Activated T-cell treated with anti-CD3 and anti-CD28 coated beads for 24 hours (primary cell): ENCODE measurements at regions not wholly inside any gene's neighbourhood (a gene's known extent, or its start where the extent isn't known, plus 50 kb on each side); places are given as distances from the start of the nearest gene placed in this dataset.
A peak's percentile ranks its signal among the peaks of the same experiment; 100 is the strongest.

ENCODE experiments used
- DNase-seq: peaks from one replicate; pipeline ENCODE4 v3.0.0-alpha.2; 2020; ENCODE audit warnings: low read depth

DNA sequence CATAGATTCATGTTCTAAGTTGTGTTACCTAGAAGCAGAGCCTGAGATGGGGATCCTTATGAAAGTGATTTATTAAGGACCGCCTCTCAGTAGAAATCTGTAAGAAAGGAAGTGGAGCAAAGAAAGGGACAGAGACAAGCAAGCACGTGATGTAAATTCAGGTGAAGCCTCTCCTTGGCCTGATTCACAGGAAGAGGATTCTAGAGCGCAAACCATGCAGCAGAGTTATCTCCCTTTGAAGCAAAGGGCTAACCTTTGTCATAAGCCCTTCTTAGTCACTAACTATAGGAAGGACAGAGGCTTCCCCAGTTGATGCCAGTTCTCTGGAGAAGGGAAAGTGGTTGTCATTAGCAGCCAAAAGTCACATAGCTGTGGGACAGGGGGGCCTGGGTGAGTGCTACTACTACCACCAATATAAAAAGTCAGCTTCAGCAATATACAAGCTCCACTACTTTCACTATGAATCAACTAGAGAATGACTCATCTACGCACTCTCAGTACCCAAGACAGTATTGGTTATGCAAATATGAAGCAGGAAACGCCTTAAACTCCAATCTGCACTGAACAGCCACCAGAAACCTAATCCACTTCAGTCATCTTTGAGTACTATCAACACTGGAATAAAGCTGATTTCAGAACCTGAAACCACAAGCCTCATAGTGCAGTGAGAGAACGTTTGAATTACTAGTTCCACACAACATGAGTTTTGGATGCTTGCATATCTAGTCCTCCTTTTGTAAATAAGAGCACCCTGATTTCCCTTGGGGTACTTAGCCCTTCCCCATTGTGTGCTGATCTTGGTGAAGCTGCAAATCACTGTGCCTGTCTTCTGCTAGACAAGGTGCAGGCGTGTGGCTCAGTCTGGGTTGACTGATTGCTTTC is 162.7 kb downstream of the ZNF608 start:
- DNase-seq, result peak; percentile 16

DNA sequence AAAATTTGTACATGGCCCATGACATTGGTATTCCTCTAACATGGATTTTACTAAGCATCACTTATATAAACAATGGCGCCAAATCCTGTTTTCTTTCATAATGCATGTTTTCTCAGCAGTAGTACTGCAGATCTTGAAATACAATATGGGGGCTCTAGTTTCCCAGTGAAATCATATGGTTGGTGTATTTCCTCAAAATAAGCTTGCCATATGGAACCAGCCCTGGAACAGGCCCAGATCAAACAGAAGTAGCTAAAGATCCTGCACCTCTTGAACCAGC is 163.9 kb downstream of the ZNF608 start:
- no peak for DNase-seq

DNA sequence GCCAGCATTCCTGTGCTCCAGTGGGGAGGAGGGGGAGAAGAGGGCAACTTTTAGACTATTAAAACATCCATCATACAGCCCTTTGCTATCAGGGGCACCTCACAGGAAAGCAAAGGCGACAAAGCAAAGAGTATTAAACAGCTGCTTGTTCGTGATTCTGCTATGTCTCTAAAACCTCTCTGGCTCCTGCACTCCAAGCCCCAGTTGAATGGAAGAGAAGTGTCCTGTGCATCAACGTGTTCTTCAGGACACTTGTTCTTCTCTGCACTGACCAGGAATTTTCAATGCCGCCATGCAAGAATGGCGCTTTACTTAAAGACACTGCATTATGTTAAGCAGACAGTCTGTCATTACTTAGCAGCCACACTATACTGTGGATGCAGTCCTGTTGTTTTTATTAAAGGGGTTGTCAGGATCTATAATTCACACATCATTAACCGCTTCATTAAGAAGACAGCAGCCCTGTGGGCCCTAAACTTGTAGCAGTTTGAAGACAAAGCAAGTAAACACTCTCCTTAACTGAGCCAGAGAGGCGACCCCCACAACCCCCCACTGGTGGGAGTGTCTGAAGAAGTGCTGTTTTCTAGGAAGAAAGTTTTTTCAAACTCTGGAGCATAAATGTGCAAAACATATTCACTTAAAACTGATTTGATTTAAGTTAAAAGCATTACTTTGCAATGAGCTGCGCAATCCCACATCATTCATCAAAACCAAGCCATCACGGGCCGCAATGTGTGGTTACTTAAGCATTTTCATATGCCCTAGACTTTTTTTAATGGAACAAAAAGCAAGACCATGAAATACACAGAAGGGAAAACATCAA is 164.5 kb downstream of the ZNF608 start:
- DNase-seq, result no peak

DNA sequence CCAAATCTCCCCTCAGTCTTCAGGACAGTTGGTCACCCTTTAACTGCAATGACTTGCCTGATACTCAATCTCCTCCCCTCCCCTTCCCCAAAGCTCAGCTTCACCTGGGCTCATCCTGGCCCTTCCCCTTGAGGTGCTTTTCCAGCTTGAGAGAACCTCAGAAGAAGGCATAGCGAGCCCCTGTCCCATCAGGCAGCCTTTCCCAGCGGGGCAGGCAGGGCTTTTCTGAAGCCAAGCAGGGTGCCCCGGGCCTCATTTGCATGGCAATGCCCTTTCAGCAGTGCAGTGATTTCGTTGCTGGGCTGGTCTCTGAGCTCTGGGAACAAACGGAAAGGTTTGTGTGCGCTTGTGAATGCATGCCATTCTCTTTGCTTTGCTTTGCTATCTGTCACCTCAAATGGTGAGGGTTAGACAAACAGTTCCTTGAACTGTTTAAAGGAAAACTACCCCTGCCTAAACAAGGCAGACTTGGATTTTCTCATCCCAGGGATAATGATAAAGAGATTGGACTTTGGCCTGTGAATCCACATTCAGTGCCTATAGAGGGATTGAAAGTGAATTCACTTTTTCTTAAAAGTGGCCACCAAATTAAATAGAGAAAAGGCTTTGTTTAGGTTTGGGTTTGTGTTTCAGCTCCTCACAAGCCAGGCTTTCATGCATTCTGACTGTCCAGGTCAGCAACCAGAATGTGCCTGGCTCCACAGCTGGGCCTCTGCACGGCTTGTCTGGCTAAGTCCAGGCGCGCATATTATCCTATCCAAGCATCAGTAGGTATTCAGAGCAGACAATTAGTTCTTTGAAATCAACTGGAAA is 165.3 kb downstream of the ZNF608 start:
- no peak for DNase-seq

DNA sequence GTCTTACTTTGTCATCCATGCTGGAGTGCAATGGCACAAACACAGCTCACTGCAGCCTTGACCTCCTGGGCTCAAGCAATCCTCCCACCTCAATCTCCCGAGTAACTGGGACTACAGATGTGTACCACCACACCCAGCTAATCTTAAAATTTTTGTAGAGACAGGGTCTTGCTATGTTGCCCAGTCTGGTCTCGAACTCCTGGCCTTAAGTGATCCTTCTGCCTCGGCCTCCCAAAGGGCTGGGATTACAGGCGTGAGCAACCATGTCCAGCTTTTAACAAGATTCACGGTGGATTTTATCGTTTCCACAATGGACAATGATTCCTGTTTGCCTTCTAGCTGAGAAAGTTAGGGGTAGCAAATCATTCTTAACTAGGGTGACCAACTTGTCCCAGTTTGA is 165.9 kb downstream of the ZNF608 start:
- no peak for DNase-seq

DNA sequence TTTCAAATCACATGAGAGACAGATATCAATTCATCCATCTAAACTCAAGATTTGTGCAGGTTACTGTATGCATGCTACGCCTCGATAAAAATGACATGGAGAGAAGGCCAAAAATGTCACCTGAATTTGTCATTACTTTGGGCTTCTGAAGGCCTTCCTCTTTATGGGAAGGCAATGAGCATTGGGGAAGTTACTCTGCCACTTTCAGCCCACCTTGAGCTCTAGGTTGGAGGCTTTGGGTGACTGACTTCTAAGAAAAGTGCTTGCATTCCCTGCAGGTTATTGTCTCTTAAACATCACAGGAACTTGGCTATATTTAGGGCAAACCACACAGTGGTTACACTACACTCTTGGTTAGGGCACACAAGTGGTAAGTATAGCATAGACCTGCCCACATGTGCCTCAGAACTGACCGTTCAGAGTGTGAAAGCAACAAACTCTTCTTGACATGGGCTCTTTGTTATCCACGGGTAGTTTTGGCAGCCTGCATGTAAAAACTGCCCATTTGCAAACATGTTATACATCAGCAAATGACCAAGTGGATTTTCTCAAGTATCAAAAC is 169.5 kb downstream of the ZNF608 start:
- no peak for DNase-seq

DNA sequence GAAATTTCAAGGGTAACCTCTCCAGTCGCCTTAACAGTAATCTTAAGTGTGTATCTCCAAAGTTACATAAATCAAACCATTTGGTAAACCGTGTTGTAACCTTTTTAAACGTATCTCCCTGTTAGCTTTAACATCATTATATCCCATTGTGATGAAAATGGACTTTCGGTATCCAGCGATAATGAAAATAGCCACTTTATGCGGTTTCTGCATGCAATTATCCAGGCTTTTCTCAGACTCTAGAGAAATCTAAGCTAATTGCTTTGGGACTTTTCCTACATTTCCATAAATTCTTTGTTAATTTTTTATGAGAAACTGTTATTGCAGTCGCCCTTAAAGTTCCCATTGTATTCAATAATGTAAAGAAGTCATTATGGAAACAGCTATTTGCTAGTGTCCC is 170.7 kb downstream of the ZNF608 start:
- no peak for DNase-seq

DNA sequence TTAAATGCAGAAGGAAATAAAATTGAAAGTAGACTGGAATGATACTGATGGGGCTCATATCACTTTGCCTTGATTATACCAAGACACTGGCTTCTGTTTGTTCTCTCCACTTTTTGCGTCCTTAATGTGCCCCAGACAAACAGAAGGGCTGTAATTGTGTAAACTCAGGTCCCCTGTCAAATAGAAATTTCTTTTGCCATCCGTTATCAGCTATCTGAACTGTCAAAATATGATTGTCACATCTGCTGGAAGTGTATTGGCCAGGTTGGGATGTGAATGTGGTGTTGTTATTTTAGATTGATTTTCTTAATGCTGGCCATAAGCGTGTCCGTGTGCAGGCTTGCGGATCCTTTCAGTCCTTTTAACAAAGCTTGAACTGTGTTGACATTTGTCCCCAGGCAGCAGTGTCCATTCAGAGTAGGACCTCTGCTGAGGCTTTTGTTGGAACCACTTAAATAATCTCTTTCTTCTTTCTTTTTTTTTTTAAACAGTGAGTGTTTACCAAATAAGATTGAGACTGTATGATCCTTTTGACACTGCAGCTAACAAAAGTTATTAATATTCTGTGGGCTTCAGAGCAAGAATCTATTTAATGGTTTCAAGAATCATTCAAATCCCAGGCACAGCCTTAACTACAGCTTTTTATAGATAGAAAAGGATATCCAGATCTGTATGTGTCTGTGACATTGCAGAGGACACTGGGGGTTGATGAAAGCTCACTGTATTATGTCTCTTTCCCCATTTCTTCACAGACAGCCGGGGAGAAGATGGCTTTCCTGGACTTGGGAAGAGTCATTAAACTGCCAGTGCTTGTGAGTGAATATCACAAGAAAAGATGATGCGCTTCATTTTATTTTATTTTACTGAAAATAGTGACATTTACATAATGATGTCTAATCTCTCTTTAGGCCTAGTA is 171.7 kb downstream of the ZNF608 start:
- DNase-seq, result no peak

DNA sequence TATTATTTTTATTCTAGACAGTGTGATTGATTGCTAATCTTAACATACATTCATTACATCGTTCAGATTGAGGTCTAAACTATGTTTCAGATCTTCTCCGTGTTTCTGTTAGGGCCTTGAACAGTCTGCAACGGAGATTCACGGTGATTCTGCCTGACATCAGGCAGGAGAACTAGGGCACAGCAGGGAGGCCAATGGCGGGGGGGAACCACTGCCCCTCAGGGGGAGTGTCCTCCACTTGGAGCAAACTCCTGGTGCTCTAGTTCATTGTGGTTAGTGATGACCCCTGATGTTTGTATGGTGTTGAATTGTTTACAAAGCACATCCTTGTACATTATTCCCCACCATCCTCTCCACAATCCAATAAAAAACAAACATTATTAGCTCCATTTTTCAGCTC is 173.5 kb downstream of the ZNF608 start:
- DNase-seq, result no peak

DNA sequence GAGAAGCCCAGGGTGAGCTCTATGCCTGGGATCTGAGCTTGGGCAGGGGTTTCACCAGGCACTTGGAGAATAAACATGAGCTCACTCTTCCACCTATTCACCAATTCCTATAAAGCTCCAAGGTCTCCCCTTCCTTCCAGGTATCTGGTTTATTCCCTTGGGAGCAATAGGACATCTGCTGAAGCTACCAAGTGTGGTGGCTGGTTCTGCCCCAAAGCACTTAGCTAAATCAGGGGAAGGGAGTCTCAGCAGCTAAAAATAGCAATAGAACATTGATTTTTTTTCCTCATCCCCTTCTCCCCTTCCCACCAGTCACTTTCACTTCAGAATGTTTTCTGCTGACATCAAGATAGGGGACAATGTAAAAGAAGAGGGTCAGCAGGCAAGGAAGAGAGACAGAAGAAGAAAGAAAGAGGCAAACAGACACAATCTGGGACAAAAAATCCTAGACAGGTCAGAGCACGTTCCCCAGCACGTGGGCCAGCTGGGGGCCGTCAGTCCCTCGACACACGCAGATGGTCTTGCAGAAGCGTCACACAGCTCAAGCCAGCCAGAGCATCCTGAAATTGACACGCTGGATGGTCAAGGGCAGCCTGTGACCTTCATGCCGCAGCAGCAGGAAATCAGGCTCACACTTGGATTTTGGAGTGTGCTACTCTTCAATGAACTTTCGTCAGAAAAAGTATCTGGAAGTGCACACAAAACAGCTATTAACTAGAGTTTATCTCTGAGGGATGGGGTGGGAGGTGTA is 176.0 kb downstream of the ZNF608 start:
- no peak for DNase-seq

DNA sequence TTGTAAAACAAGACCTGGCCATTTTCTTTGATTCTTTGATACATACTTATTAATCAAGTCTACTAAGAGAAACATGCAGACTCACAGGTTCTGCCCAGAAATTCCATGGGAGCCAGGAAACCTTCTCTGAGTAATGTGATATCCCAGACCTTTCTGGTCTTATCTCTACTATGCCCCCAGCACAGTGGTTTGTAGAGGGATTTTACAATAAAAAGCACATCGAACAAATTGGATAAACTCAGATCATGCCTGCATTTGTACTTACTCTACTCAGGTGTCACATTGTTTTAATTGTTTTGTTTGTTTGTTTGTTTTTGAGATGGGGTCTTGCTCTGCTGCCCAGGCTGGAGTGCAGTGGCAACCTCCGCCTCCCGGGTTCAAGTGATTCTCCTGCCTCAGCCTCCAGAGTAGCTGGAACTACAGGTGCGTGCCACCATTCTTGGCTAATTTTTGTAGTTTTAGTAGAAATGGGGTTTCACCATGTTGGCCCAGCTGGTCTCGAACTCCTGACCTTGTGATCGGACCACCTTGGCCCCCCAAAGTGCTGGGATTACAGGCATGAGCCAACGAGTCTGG is 179.5 kb downstream of the ZNF608 start:
- DNase-seq, result no peak

DNA sequence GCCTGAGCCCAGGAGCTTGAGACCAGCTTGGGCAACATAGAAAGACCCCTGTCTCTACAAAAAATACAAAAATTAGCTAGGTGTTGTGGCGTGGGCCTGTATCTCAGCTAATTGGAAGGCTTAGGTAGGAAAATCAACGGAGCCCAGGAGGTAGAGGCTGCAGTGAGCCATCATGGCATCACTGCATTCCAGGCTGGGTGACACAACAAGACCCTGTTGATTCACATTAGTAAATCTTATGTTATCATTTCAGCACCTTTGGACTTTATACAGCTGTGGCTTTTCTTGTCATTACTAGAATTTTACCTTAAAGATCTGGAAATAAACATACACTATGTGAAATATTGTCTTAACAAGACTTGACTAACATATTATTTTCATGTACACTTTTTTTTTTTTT is 185.0 kb downstream of the ZNF608 start:
- no peak for DNase-seq

DNA sequence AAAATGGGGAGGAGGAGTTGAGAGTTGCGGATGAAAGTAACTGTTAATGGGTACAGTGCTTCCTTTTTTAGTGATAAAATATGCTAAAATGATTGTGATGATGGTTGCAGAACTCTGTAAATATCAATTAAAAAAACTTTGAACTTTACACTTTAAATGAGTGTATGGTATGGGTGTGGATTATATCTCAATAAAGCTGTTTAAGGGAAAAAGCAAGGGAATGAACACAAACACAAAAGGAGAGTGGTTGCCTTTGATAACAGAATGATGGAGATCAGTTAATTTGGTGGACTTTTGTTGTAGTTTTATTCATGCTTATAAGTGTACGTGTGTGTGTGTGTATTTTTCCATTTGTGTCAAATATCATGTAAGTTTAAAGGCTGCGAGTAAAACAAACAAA is 186.1 kb downstream of the ZNF608 start:
- no peak for DNase-seq

DNA sequence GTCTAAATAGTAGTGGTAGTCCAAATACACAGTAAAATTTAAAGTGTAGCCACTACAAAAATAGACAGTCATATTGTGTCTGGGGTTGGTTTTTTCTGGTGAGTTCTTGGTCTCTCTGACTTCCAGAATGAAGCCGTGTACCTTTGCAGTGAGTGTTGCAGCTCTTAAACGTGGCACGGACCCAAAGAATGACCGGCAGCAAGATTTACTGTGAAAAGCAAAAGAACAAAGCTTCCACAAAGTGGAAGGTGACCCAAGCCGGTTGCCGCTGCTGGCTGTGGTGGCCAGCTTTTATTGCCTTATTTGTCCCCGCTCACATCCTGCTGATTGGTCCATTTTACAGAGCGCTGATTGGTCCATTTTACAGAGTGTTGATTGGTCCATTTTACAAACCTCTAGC is 188.7 kb downstream of the ZNF608 start:
- no peak for DNase-seq

DNA sequence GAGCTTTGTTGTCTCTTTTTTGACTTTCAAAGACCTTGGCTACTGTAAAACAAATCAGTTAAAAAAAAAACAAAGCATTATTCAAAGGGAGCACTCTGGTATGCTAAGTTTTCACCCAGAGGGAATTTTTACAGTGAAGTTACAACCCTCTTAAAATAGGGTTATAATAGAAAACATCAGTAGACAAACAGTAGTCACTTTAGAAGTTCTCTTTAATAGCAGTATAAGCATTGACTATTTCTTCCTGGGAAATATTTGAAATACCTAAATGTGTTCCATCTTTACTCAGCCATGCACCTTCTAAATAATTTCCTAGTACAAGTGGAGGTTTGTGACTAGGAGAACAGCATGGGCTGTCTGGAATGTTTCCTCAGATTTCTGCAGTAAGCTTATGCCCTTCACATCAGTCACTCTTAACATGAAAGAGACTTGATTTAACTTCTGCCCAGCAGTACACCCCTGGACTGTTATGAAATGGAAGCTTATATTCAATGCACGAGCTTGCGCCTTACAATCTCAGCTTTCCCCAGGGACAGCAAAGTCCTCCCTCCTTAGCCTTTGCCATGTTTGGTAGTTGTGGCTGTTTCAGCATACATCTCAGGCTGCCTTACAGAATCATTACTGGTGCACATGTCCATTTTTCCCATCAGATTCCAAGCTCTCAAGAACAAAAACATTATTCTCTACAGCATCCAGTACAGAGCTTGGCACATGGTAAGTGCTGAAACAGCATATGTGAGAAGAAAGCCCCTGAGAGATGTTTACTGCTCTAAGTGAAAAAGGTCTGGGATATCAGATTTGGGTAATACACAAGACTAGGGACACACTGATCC is 191.5 kb downstream of the ZNF608 start:
- DNase-seq, result no peak

DNA sequence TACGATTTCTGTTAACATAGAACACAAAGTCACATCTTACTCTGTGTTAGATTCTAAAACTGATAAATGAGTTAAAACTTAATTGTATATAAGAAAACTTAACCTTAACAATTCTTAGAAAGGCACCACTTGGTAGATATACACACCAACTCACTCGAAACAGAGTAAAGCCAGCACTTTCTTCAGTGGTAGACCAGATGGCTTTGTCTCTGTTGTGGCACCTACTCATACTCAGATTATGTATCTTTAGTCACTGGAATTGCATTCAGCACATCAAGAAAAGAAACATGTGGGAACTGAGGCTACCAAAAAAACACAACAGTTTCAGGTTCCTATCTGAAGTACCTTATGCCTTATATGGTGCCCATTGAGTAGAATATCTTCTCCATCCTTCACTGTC is 192.5 kb downstream of the ZNF608 start:
- no peak for DNase-seq

DNA sequence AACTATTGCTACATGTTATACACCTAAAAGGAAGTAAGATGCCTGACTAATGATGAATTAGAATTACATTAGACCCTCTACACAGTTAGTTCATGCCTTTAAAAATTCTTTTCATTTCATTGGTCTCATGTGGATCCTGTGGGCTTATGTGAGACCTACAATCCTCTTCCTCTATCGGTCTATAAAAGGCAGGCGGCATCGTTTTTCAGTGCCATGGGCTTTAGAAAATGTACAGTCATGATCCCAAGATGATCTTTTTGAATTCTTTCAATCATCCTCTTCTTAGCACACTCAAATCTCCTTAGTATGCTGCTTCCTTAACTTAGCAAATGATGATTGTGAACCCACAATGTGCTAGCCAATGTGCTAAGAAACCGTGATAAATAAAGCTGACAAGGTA is 193.9 kb downstream of the ZNF608 start:
- no peak for DNase-seq

DNA sequence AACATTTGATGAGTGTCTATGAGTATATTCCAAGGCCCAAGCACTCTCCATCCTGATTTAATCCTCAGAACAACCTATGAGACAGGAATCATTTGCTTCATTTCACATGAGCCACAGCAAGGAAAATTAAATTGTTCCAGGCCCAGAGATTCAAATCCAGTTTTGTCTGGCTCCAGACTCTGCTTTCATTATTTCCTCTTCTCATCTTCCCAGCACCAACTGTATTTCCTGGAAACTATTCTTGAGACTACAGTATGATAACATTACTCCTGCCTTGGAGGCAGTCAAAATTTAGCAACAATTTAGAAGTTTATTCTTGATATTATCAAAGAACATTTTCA is 194.5 kb downstream of the ZNF608 start:
- no peak for DNase-seq

DNA sequence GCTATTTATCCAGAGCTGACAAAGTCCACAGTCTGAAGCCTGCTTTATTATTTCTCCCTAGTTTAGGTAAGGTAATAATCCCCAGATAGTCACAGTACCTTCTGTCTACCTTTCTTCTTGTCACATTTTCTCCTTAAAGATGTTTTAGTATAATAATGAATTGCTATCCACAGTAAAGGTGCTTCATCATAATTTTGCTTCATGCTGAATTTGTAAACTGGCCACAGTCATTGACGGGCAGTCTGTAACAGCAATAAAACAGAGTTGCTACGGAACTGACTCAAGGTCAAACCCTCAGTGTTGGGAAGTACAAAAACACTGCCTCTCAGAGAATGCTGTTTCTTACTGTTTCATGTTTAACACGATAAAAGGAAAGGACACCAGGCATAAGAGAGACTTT is 195.7 kb downstream of the ZNF608 start:
- no peak for DNase-seq
